ENCODE measurements at regions not wholly inside any gene's neighbourhood (a gene's known extent, or its start where the extent isn't known, plus 50 kb on each side); places are given as distances from the start of the nearest gene placed in this dataset.
A peak's percentile ranks its signal among the peaks of the same experiment; 100 is the strongest.

- no peak for DNase-seq (ENCODE audit: low spot score)
- no peak overlapping the region for H3K27ac ChIP-seq (ENCODE audit: low read depth in 1 of 2, low read length in 2 of 2)
- H3K4me3 ChIP-seq (ENCODE audit: low read depth in 1 of 3, low read length in 3 of 3), result no peak overlapping the region
- H3K9ac ChIP-seq (ENCODE audit: low read depth in 1 of 2, low read length in 2 of 2), result no peak overlapping the region
- 98% methylated on average over 2 of the region's 2 CpGs for WGBS
- no peaks in the 10 kb centered on the region for H3K9me3 ChIP-seq (ENCODE audit: control insufficient read depth in 4 of 4, low read length in 3 of 4)
- H3K36me3 ChIP-seq (ENCODE audit: control insufficient read depth in 4 of 4, insufficient read depth in 3 of 4, low read depth in 1 of 4, low read length in 3 of 4), result peaks cover 0 to 9% (median 0%) of the 10 kb centered on the region in 4 donors
- H3K27me3 ChIP-seq (ENCODE audit: control insufficient read depth in 4 of 4, insufficient read depth in 4 of 4, low read length in 3 of 4), result no peaks in the 10 kb centered on the region
- TF ChIP-seq RAD21 (IDR thresholded peaks at IDR 0.05) (no peak), NR2F2 (IDR thresholded peaks at IDR 0.05) (no peak), GABPA (IDR thresholded peaks at IDR 0.05 in 1 of 2, conservative IDR thresholded peaks at IDR 0.05 in 1 of 2) (no peak)
- H3K4me1 ChIP-seq (ENCODE audit: control insufficient read depth in 4 of 4, insufficient read depth in 4 of 4, low read length in 3 of 4), result peaks cover 0 to 3% (median 1%) of the 10 kb centered on the region in 4 donors
Observed at GRCh38 chr11:71124127-71124526, 128.2 kb downstream of the SHANK2 start.

DNA sequence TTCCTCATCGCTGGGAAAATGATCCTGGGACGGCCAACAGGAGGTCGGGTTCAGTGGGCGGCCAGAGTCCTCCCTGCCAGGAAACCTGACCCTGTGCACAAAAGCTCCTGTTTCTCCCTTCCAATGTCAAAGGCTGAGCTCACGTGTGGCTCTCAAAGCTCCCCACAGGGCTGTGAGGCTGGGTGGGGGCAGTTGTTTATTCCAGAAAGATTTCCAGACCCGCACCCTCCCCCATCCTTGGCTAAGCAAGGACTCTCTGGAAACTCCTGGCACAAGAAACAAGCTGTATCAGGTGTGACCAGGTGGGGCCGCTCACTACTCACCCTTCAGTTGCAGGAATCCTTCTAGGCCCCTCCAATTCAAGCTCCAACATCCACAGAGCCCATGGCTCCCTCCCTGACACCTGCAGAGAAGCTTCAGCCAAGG lies 131.9 kb downstream of the SHANK2 start:
- Histone ChIP-seq H3K4me1 (ENCODE audit: control insufficient read depth in 4 of 4, insufficient read depth in 4 of 4, low read length in 3 of 4) (peaks cover 0 to 6% (median 3%) of the 10 kb centered on the region in 4 donors), H3K27ac (ENCODE audit: low read depth in 1 of 2, low read length in 2 of 2) (no peak overlapping the region), H3K36me3 (ENCODE audit: control insufficient read depth in 4 of 4, insufficient read depth in 3 of 4, low read depth in 1 of 4, low read length in 3 of 4) (peaks cover 0 to 7% (median under 1%) of the 10 kb centered on the region in 4 donors), H3K9me3 (ENCODE audit: control insufficient read depth in 4 of 4, low read length in 3 of 4) (no peaks in the 10 kb centered on the region), H3K4me3 (ENCODE audit: low read depth in 1 of 3, low read length in 3 of 3) (no peak overlapping the region), H3K9ac (ENCODE audit: low read depth in 1 of 2, low read length in 2 of 2) (no peak overlapping the region), H3K27me3 (ENCODE audit: control insufficient read depth in 4 of 4, insufficient read depth in 4 of 4, low read length in 3 of 4) (no peaks in the 10 kb centered on the region)
- TF ChIP-seq EGR1 (IDR thresholded peaks at IDR 0.05; ENCODE audit: low read depth in 2 of 2) (no peak), YY1 (IDR thresholded peaks at IDR 0.05) (no peak), RAD21 (IDR thresholded peaks at IDR 0.05) (peak; percentile 79 to 80), ATF3 (IDR thresholded peaks at IDR 0.05) (no peak), HNF4A (conservative IDR thresholded peaks at IDR 0.05) (no peak), RXRA (IDR thresholded peaks at IDR 0.05) (no peak), TAF1 (conservative IDR thresholded peaks at IDR 0.05) (no peak)
- TF ChIP-seq, protein P1, sequence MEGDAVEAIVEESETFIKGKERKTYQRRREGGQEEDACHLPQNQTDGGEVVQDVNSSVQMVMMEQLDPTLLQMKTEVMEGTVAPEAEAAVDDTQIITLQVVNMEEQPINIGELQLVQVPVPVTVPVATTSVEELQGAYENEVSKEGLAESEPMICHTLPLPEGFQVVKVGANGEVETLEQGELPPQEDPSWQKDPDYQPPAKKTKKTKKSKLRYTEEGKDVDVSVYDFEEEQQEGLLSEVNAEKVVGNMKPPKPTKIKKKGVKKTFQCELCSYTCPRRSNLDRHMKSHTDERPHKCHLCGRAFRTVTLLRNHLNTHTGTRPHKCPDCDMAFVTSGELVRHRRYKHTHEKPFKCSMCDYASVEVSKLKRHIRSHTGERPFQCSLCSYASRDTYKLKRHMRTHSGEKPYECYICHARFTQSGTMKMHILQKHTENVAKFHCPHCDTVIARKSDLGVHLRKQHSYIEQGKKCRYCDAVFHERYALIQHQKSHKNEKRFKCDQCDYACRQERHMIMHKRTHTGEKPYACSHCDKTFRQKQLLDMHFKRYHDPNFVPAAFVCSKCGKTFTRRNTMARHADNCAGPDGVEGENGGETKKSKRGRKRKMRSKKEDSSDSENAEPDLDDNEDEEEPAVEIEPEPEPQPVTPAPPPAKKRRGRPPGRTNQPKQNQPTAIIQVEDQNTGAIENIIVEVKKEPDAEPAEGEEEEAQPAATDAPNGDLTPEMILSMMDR (IDR thresholded peaks at IDR 0.05; ENCODE audit: low read depth, low read length, missing input control), result peak; percentile 44
- WGBS, result 32% methylated on average over 7 of the region's 7 CpGs
- DNase-seq (ENCODE audit: low spot score), result peak; percentile 43

DNA sequence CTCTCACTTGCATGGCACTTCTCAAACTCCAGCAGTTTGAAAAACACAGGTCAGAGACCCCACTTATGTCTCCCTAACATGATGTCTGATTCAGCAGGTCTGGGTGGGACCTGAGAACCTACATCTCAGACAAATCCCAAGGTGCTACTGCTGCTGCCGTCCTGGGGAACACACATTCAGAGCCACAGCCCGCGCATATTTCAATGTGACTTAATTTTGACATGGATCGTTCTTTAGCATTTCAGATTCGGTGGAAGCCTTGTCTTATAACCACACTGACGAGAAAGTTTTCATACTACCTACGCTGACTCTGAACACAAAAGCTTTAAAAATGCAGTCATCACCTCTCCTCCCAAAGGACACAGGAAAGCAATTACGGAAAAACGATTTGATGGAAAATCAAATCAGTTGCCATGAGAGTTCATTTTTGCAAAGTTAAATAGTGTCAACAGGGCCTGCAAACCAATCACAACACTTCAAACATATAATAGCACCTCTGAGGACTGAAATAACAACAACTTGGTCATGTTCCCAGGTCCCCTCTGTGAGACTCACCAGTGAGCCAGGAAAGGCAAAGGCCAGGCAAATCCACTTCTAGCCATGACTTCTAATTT lies 132.6 kb downstream of the SHANK2 start:
- Histone ChIP-seq H3K9me3 (ENCODE audit: control insufficient read depth in 4 of 4, low read length in 3 of 4) (no peaks in the 10 kb centered on the region), H3K9ac (ENCODE audit: low read depth in 1 of 2, low read length in 2 of 2) (no peak overlapping the region), H3K4me1 (ENCODE audit: control insufficient read depth in 4 of 4, insufficient read depth in 4 of 4, low read length in 3 of 4) (peaks cover 0 to 6% (median 3%) of the 10 kb centered on the region in 4 donors), H3K4me3 (ENCODE audit: low read depth in 1 of 3, low read length in 3 of 3) (no peak overlapping the region), H3K36me3 (ENCODE audit: control insufficient read depth in 4 of 4, insufficient read depth in 3 of 4, low read depth in 1 of 4, low read length in 3 of 4) (peaks cover 0 to 7% (median 1%) of the 10 kb centered on the region in 4 donors), H3K27ac (ENCODE audit: low read depth in 1 of 2, low read length in 2 of 2) (no peak overlapping the region), H3K27me3 (ENCODE audit: control insufficient read depth in 4 of 4, insufficient read depth in 4 of 4, low read length in 3 of 4) (no peaks in the 10 kb centered on the region)
- 87% methylated on average over 9 of the region's 9 CpGs for WGBS
- no peak for TF ChIP-seq EGR1 (IDR thresholded peaks at IDR 0.05; ENCODE audit: low read depth in 2 of 2)
- no peak for TF ChIP-seq JUND (IDR thresholded peaks at IDR 0.05)
- no peak for DNase-seq (ENCODE audit: low spot score)

Measured in liver (tissue), 8 donors.